Stomach (tissue), 4 donors: ENCODE measurements at regions not wholly inside any gene's neighbourhood (a gene's known extent, or its start where the extent isn't known, plus 50 kb on each side); places are given as distances from the start of the nearest gene placed in this dataset.

Source experiments
- CTCF ChIP-seq, 7 experiments: fragments of 450-650 bp in 4 of 7; fragments of 200-600 bp in 3 of 7; sonication (generic) in 3 of 7; IDR thresholded peaks; one replicate each; pipeline ENCODE4 v1.5.1; 2016 to 2019; ENCODE audit warnings: antibody characterized with exemption in 7 of 7, control low read depth in 2 of 7, mild to moderate bottlenecking in 1 of 7
- EP300 ChIP-seq: sonication (generic); formaldehyde crosslinking; IDR thresholded peaks from one replicate; pipeline ENCODE4 v1.6.1; 2017; ENCODE audit warnings: antibody characterized with exemption
- POLR2A ChIP-seq, 4 donors: fragments of 450-650 bp; IDR thresholded peaks; one replicate each; pipeline ENCODE4 v1.6.1; 2016; ENCODE audit warnings: antibody characterized with exemption in 4 of 4, control low read depth in 2 of 4, mild to moderate bottlenecking in 1 of 4, moderate library complexity in 1 of 4
- POLR2AphosphoS5 ChIP-seq, 3 donors: sonication (generic); formaldehyde crosslinking; IDR thresholded peaks; one replicate each; pipeline ENCODE4 v1.6.1; 2016; ENCODE audit warnings: antibody characterized with exemption in 3 of 3

GRCh38 chr4:79535516-79535915, 127.5 kb upstream of the GK2 start:
- TF ChIP-seq CTCF (IDR thresholded peaks at IDR 0.05) (no peak), POLR2A (IDR thresholded peaks at IDR 0.05) (no peak), POLR2AphosphoS5 (IDR thresholded peaks at IDR 0.05) (no peak), EP300 (no peak)
